HG03571 (cell line): ENCODE measurements at regions not wholly inside any gene's neighbourhood (a gene's known extent, or its start where the extent isn't known, plus 50 kb on each side); places are given as distances from the start of the nearest gene placed in this dataset.

ENCODE experiments used
- ATAC-seq: cut with Tn5 transposase; IDR thresholded peaks from one replicate; pipeline ENCODE4 v1.9.1; 2021; ENCODE audit not compliant: unreplicated experiment

GRCh38 chr12:63266988-63267387 is 116.0 kb upstream of the AVPR1A start:
- no peak for ATAC-seq

GRCh38 chr12:63264629-63265028 is 113.6 kb upstream of the AVPR1A start:
- no peak for ATAC-seq

GRCh38 chr12:63250486-63250885 is 99.5 kb upstream of the AVPR1A start:
- no peak for ATAC-seq

GRCh38 chr12:63238892-63239291 is 87.9 kb upstream of the AVPR1A start:
- ATAC-seq = no peak

GRCh38 chr12:63232896-63233295 is 81.9 kb upstream of the AVPR1A start:
- ATAC-seq = no peak

- ATAC-seq = no peak
Measured at GRCh38 chr12:63228853-63229252, 77.9 kb upstream of the AVPR1A start.

GRCh38 chr12:63226792-63227463 is 75.9 kb upstream of the AVPR1A start:
- no peak for ATAC-seq

GRCh38 chr12:63224396-63224795 is 73.4 kb upstream of the AVPR1A start:
- no peak for ATAC-seq

- ATAC-seq = no peak
Measured at GRCh38 chr12:63223128-63223527, 72.1 kb upstream of the AVPR1A start.

GRCh38 chr12:63222582-63222981 is 71.6 kb upstream of the AVPR1A start:
- no peak for ATAC-seq

- no peak for ATAC-seq
Measured at GRCh38 chr12:63220921-63221320, 69.9 kb upstream of the AVPR1A start.

- no peak for ATAC-seq
Measured at GRCh38 chr12:63212316-63212715, 61.3 kb upstream of the AVPR1A start.

- no peak for ATAC-seq
Measured at GRCh38 chr12:63208956-63209355, 58.0 kb upstream of the AVPR1A start.

GRCh38 chr12:63206909-63207308 is 55.9 kb upstream of the AVPR1A start:
- ATAC-seq = no peak

GRCh38 chr12:63206494-63206893 is 55.5 kb upstream of the AVPR1A start:
- ATAC-seq = no peak
